ENCODE measurements at regions not wholly inside any gene's neighbourhood (a gene's known extent, or its start where the extent isn't known, plus 50 kb on each side); places are given as distances from the start of the nearest gene placed in this dataset.

- TF ChIP-seq POLR2A (IDR thresholded peaks at IDR 0.05), result no peak
- no peak for TF ChIP-seq POLR2AphosphoS5 (IDR thresholded peaks at IDR 0.05)
- TF ChIP-seq, protein P1, sequence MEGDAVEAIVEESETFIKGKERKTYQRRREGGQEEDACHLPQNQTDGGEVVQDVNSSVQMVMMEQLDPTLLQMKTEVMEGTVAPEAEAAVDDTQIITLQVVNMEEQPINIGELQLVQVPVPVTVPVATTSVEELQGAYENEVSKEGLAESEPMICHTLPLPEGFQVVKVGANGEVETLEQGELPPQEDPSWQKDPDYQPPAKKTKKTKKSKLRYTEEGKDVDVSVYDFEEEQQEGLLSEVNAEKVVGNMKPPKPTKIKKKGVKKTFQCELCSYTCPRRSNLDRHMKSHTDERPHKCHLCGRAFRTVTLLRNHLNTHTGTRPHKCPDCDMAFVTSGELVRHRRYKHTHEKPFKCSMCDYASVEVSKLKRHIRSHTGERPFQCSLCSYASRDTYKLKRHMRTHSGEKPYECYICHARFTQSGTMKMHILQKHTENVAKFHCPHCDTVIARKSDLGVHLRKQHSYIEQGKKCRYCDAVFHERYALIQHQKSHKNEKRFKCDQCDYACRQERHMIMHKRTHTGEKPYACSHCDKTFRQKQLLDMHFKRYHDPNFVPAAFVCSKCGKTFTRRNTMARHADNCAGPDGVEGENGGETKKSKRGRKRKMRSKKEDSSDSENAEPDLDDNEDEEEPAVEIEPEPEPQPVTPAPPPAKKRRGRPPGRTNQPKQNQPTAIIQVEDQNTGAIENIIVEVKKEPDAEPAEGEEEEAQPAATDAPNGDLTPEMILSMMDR (IDR thresholded peaks at IDR 0.05), result no peak
- TF ChIP-seq EP300 (IDR thresholded peaks at IDR 0.05), result no peak
These were observed 400.5 kb downstream of the MATN1 start for GRCh38 chr1:30322859-30323257.

Measured in upper lobe of left lung (tissue), 4 donors.